Right ventricle myocardium inferior (tissue), 1 donor: ENCODE measurements at regions not wholly inside any gene's neighbourhood (a gene's known extent, or its start where the extent isn't known, plus 50 kb on each side); places are given as distances from the start of the nearest gene placed in this dataset.

Experiments used
- ATAC-seq: fragments of 200-7000 bp; cut with Tn5 transposase; one replicate; pipeline ENCODE4 v1.9.1; 2020; ENCODE audit warnings: mild to moderate bottlenecking, moderate library complexity
- DNase-seq: peaks from one replicate; pipeline ENCODE4 v3.0.0; 2021; ENCODE audit errors: missing footprints
- intact Hi-C: fragments of 100-400 bp; cut with DNase I; formaldehyde crosslinking; loops from one replicate; pipeline ENCODE4 v1.11.0; 2022
- donor health status: DM: no; HTN: yes; CAD: no; lungs with severe emphysema.

- ATAC-seq (no peak), DNase-seq (no peak)
- intact Hi-C loops: no loop called here
These were observed 50.3 kb upstream of the MACC1 start for GRCh38 chr7:20267482-20267881.

- DNase-seq: no peak
- no peak for ATAC-seq
- intact Hi-C loops: no loop called here
These were observed 51.6 kb upstream of the MACC1 start for GRCh38 chr7:20268824-20269223.

- no peak for ATAC-seq
- intact Hi-C loops: no loop called here
- DNase-seq: no peak
These were observed 52.5 kb upstream of the MACC1 start for GRCh38 chr7:20269726-20270125.

- ATAC-seq (no peak), DNase-seq (no peak)
- intact Hi-C loops: no loop called here
These were observed 53.2 kb upstream of the MACC1 start for GRCh38 chr7:20270371-20270770.

GRCh38 chr7:20270867-20271266 is 53.7 kb upstream of the MACC1 start:
- intact Hi-C loops: no loop called here
- no peak for DNase-seq
- ATAC-seq: no peak

- intact Hi-C loops: no loop called here
- ATAC-seq: no peak
- DNase-seq: no peak
These were observed 55.1 kb upstream of the ITGB8 start for GRCh38 chr7:20275637-20276036.

- no peak for ATAC-seq
- intact Hi-C loops: no loop called here
- DNase-seq: no peak
These were observed 53.8 kb upstream of the ITGB8 start for GRCh38 chr7:20276705-20277472.

GRCh38 chr7:20279979-20280378 is 50.7 kb upstream of the ITGB8 start:
- DNase-seq (no peak), ATAC-seq (no peak)
- intact Hi-C loops: no loop called here

GRCh38 chr7:20280475-20281351 is 50.0 kb upstream of the ITGB8 start:
- ATAC-seq (peak; percentile 42), DNase-seq (no peak)
- intact Hi-C loops: no loop called here
